Endothelial cell of umbilical vein (primary cell): ENCODE measurements at regions not wholly inside any gene's neighbourhood (a gene's known extent, or its start where the extent isn't known, plus 50 kb on each side); places are given as distances from the start of the nearest gene placed in this dataset.

Source experiments
- EZH2 ChIP-seq: IDR thresholded peaks from 2 replicates; pipeline ENCODE4 v1.6.1; 2012; ENCODE audit warnings: borderline replicate concordance, low read depth, mild to moderate bottlenecking, moderate library complexity, low read length, inconsistent platforms; ENCODE audit not compliant: severe bottlenecking
- FOS ChIP-seq: IDR thresholded peaks from 2 replicates; pipeline ENCODE4 v1.6.1; 2011; ENCODE audit warnings: mild to moderate bottlenecking, low read length, moderate library complexity, borderline replicate concordance; ENCODE audit not compliant: insufficient read depth
- MYC ChIP-seq: IDR thresholded peaks from one replicate; pipeline ENCODE4 v1.6.1; 2011; ENCODE audit warnings: mild to moderate bottlenecking, low read depth, low read length
- POLR2A ChIP-seq: IDR thresholded peaks from 2 replicates; pipeline ENCODE4 v1.6.1; 2012; ENCODE audit warnings: low read depth, mild to moderate bottlenecking, control low read depth, low read length
- POLR2AphosphoS5 ChIP-seq: IDR thresholded peaks from 2 replicates; pipeline ENCODE4 v1.6.1; 2012; ENCODE audit warnings: low read depth, mild to moderate bottlenecking, control low read depth, low read length, moderate library complexity; ENCODE audit not compliant: insufficient read depth
- TF ChIP-seq, protein P1 (sequence below), 2 donors: IDR thresholded peaks; 1 replicate in 1 of 2; 2 replicates in 1 of 2; pipeline ENCODE4 v1.5.1; 2011; ENCODE audit warnings: low read length in 2 of 2, mild to moderate bottlenecking in 2 of 2, moderate library complexity in 2 of 2, control low read depth in 1 of 2, inconsistent platforms in 1 of 2, low read depth in 1 of 2; ENCODE audit not compliant: insufficient read depth in 1 of 2; ENCODE audit errors: extremely low read depth in 1 of 2

DNA sequence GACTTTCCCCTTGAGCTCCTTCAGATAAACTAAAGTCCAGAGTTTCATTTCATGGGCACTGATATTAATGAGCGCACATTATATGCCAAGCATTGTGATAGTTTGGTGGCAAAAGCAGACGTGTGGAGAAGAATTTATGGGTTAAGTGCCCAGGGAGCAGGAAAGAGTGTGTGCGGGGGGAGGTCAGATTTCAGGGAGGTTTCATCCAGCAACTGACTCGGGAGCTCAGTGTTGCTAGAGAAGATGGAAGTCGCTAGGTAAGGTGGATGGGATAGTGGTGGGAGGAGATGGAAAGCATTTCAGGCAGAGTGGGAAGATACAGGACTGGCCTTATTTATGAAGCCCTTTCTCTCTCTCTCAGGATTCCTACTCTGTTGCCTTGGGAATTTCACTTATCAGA is 223.0 kb downstream of the SNX10 start:
- TF ChIP-seq EZH2: no peak
- TF ChIP-seq POLR2AphosphoS5: no peak
- no peak for TF ChIP-seq FOS
- TF ChIP-seq POLR2A: no peak
- TF ChIP-seq, protein P1, sequence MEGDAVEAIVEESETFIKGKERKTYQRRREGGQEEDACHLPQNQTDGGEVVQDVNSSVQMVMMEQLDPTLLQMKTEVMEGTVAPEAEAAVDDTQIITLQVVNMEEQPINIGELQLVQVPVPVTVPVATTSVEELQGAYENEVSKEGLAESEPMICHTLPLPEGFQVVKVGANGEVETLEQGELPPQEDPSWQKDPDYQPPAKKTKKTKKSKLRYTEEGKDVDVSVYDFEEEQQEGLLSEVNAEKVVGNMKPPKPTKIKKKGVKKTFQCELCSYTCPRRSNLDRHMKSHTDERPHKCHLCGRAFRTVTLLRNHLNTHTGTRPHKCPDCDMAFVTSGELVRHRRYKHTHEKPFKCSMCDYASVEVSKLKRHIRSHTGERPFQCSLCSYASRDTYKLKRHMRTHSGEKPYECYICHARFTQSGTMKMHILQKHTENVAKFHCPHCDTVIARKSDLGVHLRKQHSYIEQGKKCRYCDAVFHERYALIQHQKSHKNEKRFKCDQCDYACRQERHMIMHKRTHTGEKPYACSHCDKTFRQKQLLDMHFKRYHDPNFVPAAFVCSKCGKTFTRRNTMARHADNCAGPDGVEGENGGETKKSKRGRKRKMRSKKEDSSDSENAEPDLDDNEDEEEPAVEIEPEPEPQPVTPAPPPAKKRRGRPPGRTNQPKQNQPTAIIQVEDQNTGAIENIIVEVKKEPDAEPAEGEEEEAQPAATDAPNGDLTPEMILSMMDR (IDR thresholded peaks at IDR 0.05; ENCODE audit: extremely low read depth in 1 of 2, insufficient read depth in 1 of 2, low read depth in 1 of 2, low read length in 2 of 2): no peak
- no peak for TF ChIP-seq MYC
